Keratinocyte (primary cell): ENCODE measurements at regions not wholly inside any gene's neighbourhood (a gene's known extent, or its start where the extent isn't known, plus 50 kb on each side); places are given as distances from the start of the nearest gene placed in this dataset.

ENCODE experiments used
- DNase-seq: peaks from one replicate; pipeline ENCODE4 v3.0.0-alpha.2; 2011; ENCODE audit warnings: low read depth, missing footprints, low spot score
- FAIRE-seq: peaks from 2 replicates; lab custom pipeline; 2011; peaks lifted over from hg19 to GRCh38; lab: Jason Lieb, UNC
- H2AFZ ChIP-seq: 2 replicates; pipeline ENCODE4 v1.6.0; 2012; ENCODE audit warnings: low read length, control low read depth, inconsistent platforms; ENCODE audit not compliant: control insufficient read depth
- H3K27ac ChIP-seq: 2 replicates; pipeline ENCODE4 v1.5.1; 2011; ENCODE audit warnings: low read length; ENCODE audit not compliant: control insufficient read depth, insufficient read depth
- H3K27me3 ChIP-seq: 3 replicates; pipeline ENCODE4 v1.6.0; 2011; ENCODE audit warnings: low read length; ENCODE audit not compliant: control insufficient read depth, insufficient read depth; ENCODE audit errors: extremely low read depth
- H3K36me3 ChIP-seq, 2 experiments: 2 replicates in 1 of 2; 3 replicates in 1 of 2; pipeline ENCODE4 v1.5.1; 2011; ENCODE audit warnings: low read length in 2 of 2, mild to moderate bottlenecking in 1 of 2; ENCODE audit not compliant: control insufficient read depth in 2 of 2, insufficient read depth in 2 of 2; ENCODE audit errors: extremely low read depth in 1 of 2
- H3K4me1 ChIP-seq: 3 replicates; pipeline ENCODE4 v1.5.1; 2011; ENCODE audit warnings: low read length; ENCODE audit not compliant: control insufficient read depth, insufficient read depth; ENCODE audit errors: extremely low read depth
- H3K4me2 ChIP-seq: 3 replicates; pipeline ENCODE4 v1.6.0; 2011; ENCODE audit warnings: low read depth, low read length; ENCODE audit not compliant: control insufficient read depth, insufficient read depth; ENCODE audit errors: extremely low read depth
- H3K4me3 ChIP-seq, 3 experiments: fragments of 200-600 bp in 1 of 3; sonication (generic) in 1 of 3; 2 replicates in 2 of 3; 3 replicates in 1 of 3; pipeline ENCODE4 v1.5.1; 2011 to 2016; ENCODE audit warnings: low read length in 3 of 3, mild to moderate bottlenecking in 3 of 3, control low read depth in 2 of 3, inconsistent platforms in 1 of 3, low read depth in 1 of 3, mixed read lengths in 1 of 3, mixed run types in 1 of 3, moderate library complexity in 1 of 3; ENCODE audit not compliant: control insufficient read depth in 2 of 3, insufficient read depth in 2 of 3; ENCODE audit errors: extremely low read depth in 1 of 3
- H3K79me2 ChIP-seq: 2 replicates; pipeline ENCODE4 v1.6.0; 2012; ENCODE audit warnings: low read length; ENCODE audit not compliant: control insufficient read depth, insufficient read depth
- H3K9ac ChIP-seq: 3 replicates; pipeline ENCODE4 v1.6.0; 2011; ENCODE audit warnings: low read length; ENCODE audit not compliant: control insufficient read depth, insufficient read depth; ENCODE audit errors: extremely low read depth
- H3K9me1 ChIP-seq: 3 replicates; pipeline ENCODE4 v1.6.0; 2011; ENCODE audit warnings: low read length; ENCODE audit not compliant: control insufficient read depth, insufficient read depth; ENCODE audit errors: extremely low read depth
- H3K9me3 ChIP-seq: 2 replicates; pipeline ENCODE4 v1.5.1; 2012; ENCODE audit warnings: low read depth, low read length; ENCODE audit not compliant: control insufficient read depth
- H4K20me1 ChIP-seq: 3 replicates; pipeline ENCODE4 v1.6.0; 2011; ENCODE audit warnings: low read length; ENCODE audit not compliant: control insufficient read depth, insufficient read depth; ENCODE audit errors: extremely low read depth
- EZH2 ChIP-seq: IDR thresholded peaks from one replicate; pipeline ENCODE4 v1.6.1; 2012; ENCODE audit warnings: inconsistent platforms, mild to moderate bottlenecking, low read length, moderate library complexity
- dilution Hi-C: fragments of 300-500 bp; cut with MboI; formaldehyde crosslinking; loops from one replicate; pipeline ENCODE4 v1.7.0; 2020; ENCODE audit warnings: low sequenced_read_pairs; ENCODE audit not compliant: extremely low pct_ligation_motif_present
- TF ChIP-seq, protein P1 (sequence below), 3 experiments: IDR thresholded peaks in 1 of 3; conservative IDR thresholded peaks in 1 of 3; optimal IDR thresholded peaks in 1 of 3; 2 replicates in 2 of 3; 3 replicates in 1 of 3; pipeline versions ENCODE3 to v1.5.1; 2011; ENCODE audit warnings: low read length in 3 of 3, mild to moderate bottlenecking in 3 of 3, moderate library complexity in 2 of 3, control low read depth in 1 of 3, inconsistent platforms in 1 of 3; ENCODE audit not compliant: insufficient read depth in 2 of 3; ENCODE audit errors: extremely low read depth in 1 of 3

DNA sequence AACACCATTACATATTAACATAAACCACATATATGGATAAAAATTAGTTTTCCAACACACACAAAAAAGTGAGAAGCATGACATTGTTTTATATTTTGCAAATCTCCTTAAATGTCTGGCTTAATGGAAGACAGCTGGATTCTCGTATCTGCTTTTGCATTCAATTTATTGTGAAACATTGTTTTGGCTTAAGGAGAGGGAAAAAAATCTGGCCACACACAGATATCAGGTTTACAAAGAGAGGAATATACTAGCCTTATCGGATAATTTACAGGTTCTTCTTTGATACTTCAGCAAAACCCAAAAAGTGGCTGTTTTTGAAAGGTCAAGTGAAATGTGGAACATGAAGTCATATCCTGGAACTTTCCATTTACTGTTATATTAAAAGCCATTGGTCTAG, 523.5 kb upstream of the ARGLU1 start:
- DNase-seq (no peak), FAIRE-seq (no peak)
- TF ChIP-seq, protein P1, sequence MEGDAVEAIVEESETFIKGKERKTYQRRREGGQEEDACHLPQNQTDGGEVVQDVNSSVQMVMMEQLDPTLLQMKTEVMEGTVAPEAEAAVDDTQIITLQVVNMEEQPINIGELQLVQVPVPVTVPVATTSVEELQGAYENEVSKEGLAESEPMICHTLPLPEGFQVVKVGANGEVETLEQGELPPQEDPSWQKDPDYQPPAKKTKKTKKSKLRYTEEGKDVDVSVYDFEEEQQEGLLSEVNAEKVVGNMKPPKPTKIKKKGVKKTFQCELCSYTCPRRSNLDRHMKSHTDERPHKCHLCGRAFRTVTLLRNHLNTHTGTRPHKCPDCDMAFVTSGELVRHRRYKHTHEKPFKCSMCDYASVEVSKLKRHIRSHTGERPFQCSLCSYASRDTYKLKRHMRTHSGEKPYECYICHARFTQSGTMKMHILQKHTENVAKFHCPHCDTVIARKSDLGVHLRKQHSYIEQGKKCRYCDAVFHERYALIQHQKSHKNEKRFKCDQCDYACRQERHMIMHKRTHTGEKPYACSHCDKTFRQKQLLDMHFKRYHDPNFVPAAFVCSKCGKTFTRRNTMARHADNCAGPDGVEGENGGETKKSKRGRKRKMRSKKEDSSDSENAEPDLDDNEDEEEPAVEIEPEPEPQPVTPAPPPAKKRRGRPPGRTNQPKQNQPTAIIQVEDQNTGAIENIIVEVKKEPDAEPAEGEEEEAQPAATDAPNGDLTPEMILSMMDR (optimal IDR thresholded peaks at IDR 0.05 in 1 of 3, IDR thresholded peaks at IDR 0.05 in 1 of 3, conservative IDR thresholded peaks at IDR 0.05 in 1 of 3; ENCODE audit: extremely low read depth in 1 of 3, insufficient read depth in 2 of 3, low read length in 3 of 3), result no peak
- TF ChIP-seq EZH2, result no peak
- Histone ChIP-seq H3K4me2 (no peak overlapping the region), H4K20me1 (no peaks in the 10 kb centered on the region), H3K4me1 (no peaks in the 10 kb centered on the region), H3K9ac (no peak overlapping the region), H3K9me3 (no peaks in the 10 kb centered on the region), H2AFZ (no peak overlapping the region), H3K27me3 (no peaks in the 10 kb centered on the region), H3K4me3 (no peak overlapping the region), H3K9me1 (no peaks in the 10 kb centered on the region), H3K79me2 (no peaks in the 10 kb centered on the region), H3K27ac (no peak overlapping the region), H3K36me3 (no peaks in the 10 kb centered on the region)
- dilution Hi-C loops, result no loop called here

DNA sequence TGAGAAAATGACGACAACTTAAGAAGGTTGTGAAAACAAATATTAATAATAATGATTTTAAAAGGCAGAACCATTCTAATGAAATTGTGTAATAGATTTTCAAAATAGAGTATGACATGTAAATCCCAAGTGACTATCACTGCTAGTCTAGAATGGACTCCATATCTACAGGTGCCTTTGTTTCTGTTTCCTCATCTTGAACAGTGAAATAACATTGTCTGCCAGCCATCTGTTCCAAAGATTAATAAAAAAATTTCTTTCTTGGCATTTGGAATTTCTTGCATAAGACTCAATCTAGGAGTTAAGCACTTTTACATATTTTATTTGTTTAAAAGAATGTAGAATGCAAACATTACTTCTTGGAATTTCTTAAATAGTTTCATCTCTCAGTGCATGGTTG, 520.1 kb upstream of the ARGLU1 start:
- DNase-seq (no peak), FAIRE-seq (no peak)
- Histone ChIP-seq H3K9ac (no peak overlapping the region), H3K36me3 (no peaks in the 10 kb centered on the region), H3K4me3 (no peak overlapping the region), H3K9me1 (no peaks in the 10 kb centered on the region), H2AFZ (no peak overlapping the region), H3K4me1 (no peaks in the 10 kb centered on the region), H3K27me3 (no peaks in the 10 kb centered on the region), H3K4me2 (no peak overlapping the region), H3K79me2 (no peaks in the 10 kb centered on the region), H3K27ac (no peak overlapping the region), H3K9me3 (no peaks in the 10 kb centered on the region), H4K20me1 (no peaks in the 10 kb centered on the region)
- dilution Hi-C loops, result no loop called here
- TF ChIP-seq EZH2, result no peak
- TF ChIP-seq, protein P1 (optimal IDR thresholded peaks at IDR 0.05 in 1 of 3, IDR thresholded peaks at IDR 0.05 in 1 of 3, conservative IDR thresholded peaks at IDR 0.05 in 1 of 3; ENCODE audit: extremely low read depth in 1 of 3, insufficient read depth in 2 of 3, low read length in 3 of 3), result no peak
